WERI-Rb-1 (cell line): ENCODE measurements at regions not wholly inside any gene's neighbourhood (a gene's known extent, or its start where the extent isn't known, plus 50 kb on each side); places are given as distances from the start of the nearest gene placed in this dataset.

Source experiments
- DNase-seq: peaks from one replicate; pipeline ENCODE4 v3.0.0-alpha.2; 2020
- H3K27ac ChIP-seq: fragments of 250-450 bp; sonication (Bioruptor Pico); 2 replicates; pipeline ENCODE4 v1.5.1; 2020; ENCODE audit warnings: mild to moderate bottlenecking, moderate library complexity
- H3K27me3 ChIP-seq: fragments of 250-450 bp; sonication (Bioruptor Pico); 2 replicates; pipeline ENCODE4 v1.5.1; 2021; ENCODE audit warnings: mild to moderate bottlenecking, low read depth, moderate library complexity; ENCODE audit not compliant: insufficient read depth, severe bottlenecking
- H3K36me3 ChIP-seq: fragments of 250-450 bp; sonication (Bioruptor Pico); 2 replicates; pipeline ENCODE4 v1.5.1; 2020; ENCODE audit warnings: mild to moderate bottlenecking, moderate library complexity
- H3K4me3 ChIP-seq: 2 replicates; pipeline ENCODE4 v1.5.1; 2011; ENCODE audit warnings: low read depth, mild to moderate bottlenecking, control low read depth, low read length
- H3K9me3 ChIP-seq: fragments of 250-450 bp; sonication (Bioruptor Pico); 2 replicates; pipeline ENCODE4 v1.5.1; 2021; ENCODE audit warnings: mild to moderate bottlenecking, moderate library complexity; ENCODE audit not compliant: severe bottlenecking
- CTCF ChIP-seq: IDR thresholded peaks from 2 replicates; pipeline ENCODE4 v1.5.1; 2011; ENCODE audit warnings: low read depth, mild to moderate bottlenecking, control low read depth, inconsistent platforms, low read length

DNA sequence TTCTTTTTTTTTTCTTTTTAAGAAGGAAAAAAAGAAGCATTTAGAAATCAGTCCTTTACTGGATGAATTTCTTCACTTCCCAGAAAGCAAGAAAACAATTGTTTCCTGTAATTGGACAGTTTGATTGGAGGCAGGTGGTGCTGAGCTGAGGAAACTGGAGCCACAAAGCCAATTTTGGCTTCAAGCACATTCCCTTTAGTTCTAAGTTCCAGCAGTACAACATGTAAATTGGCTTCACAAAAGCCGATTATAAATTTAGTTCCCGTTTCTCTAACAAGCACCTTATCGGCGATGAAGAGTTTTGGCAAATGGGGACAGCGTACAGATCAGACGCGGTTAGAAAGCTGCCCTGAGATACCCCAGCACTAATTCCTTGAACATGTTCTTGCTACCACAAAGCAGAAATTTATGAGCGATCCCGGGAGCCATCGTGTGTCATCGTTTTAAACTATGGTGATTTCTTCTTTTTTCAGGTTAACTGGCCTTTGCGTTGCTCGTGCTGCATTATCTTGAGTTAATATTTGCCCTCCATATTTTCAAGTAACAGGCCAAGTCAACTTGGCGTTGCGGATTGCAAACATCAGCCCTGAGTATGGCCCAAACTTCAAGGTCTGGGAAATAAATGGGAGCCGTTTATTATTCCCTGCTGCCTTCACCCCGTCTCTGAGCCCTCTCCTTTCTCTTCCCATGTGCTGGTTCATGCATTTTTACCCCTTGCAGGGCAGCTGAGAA is 190.4 kb upstream of the ID2 start:
- Histone ChIP-seq H3K4me3 (no peak overlapping the region), H3K27ac (no peak overlapping the region), H3K27me3 (no peaks in the 10 kb centered on the region), H3K36me3 (no peaks in the 10 kb centered on the region), H3K9me3 (no peaks in the 10 kb centered on the region)
- DNase-seq = no peak
- no peak for TF ChIP-seq CTCF

DNA sequence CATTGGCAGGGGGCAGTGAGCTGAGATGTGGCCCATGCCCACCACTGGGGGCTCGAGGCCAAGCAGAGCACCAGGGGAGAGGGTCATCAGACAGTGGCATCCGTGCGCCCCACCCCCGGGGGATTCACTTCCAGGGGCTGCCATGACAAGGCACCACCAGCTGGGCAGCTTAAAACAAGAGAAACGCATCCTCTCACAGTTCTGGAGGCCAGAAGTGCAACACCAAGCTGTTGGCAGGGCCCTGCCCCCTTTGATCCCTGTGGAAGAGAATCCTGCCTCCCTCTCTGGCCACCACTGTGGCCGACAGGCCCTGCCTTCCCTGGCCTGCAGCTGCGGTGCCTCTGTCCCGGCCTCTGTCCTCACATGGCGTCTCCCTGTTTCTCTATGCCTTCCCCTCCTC is 187.7 kb upstream of the ID2 start:
- TF ChIP-seq CTCF = no peak
- H3K4me3 ChIP-seq = no peak overlapping the region
- no peaks in the 10 kb centered on the region for H3K27me3 ChIP-seq
- DNase-seq = no peak
- no peaks in the 10 kb centered on the region for H3K9me3 ChIP-seq
- H3K27ac ChIP-seq = no peak overlapping the region
- H3K36me3 ChIP-seq = no peaks in the 10 kb centered on the region

DNA sequence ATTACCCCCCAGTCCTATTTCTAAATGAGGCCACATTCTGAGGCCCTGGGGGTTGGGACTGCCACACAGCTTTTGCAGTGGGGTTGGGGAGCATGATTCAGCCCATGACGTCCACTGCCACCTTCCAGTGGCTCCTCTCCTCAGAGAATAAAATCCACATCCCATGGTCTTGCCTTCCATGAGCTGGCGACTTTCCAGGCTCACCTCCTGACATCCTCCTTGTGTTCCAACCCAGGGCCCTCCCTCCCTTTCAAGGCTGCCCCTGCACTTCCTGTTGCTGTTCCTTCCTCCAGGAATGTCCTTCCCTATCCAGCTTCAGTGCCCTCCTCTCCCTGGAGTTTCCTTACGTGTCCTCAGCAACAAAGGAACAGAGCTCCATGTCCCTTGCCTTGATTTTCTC is 187.3 kb upstream of the ID2 start:
- no peaks in the 10 kb centered on the region for H3K36me3 ChIP-seq

GRCh38 chr2:8495189-8495989 is 186.5 kb upstream of the ID2 start:
- DNase-seq = no peak
- Histone ChIP-seq H3K27ac (no peak overlapping the region), H3K27me3 (no peaks in the 10 kb centered on the region)

More for the DNA sequence above, 187.3 kb upstream of the ID2 start:
- TF ChIP-seq CTCF = no peak
- H3K4me3 ChIP-seq = no peak overlapping the region
- H3K27me3 ChIP-seq = no peaks in the 10 kb centered on the region
- no peaks in the 10 kb centered on the region for H3K9me3 ChIP-seq
- no peak for DNase-seq
- no peak overlapping the region for H3K27ac ChIP-seq

DNA sequence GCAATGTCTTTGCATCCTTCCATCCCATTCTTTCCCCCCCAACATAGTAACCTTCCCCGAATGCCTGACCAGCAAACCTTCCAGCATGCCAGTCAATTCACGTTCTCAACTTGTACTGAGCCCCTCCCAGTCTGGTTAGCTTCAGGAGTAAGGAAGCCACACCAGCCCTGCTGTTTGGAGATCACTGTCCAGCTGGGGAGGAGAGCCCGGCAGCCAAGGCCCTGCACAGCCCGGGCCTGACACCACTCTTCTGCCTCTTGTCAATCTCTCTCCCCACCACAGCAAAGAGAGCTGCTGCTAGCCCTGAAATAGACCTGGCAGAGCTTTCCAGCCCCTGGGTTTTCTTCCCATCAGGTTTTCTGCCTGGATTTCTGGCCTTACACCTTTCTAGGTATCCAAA is 185.8 kb upstream of the ID2 start:
- no peak overlapping the region for H3K4me3 ChIP-seq
- no peaks in the 10 kb centered on the region for H3K36me3 ChIP-seq
- H3K27ac ChIP-seq = no peak overlapping the region
- H3K9me3 ChIP-seq = no peaks in the 10 kb centered on the region
- no peak for DNase-seq
- no peak for TF ChIP-seq CTCF
- H3K27me3 ChIP-seq = no peaks in the 10 kb centered on the region

More at GRCh38 chr2:8495189-8495989, 186.5 kb upstream of the ID2 start:
- no peak for TF ChIP-seq CTCF
- Histone ChIP-seq H3K4me3 (no peak overlapping the region), H3K36me3 (no peaks in the 10 kb centered on the region), H3K9me3 (no peaks in the 10 kb centered on the region)
